ENCODE measurements at regions not wholly inside any gene's neighbourhood (a gene's known extent, or its start where the extent isn't known, plus 50 kb on each side); places are given as distances from the start of the nearest gene placed in this dataset.

DNA sequence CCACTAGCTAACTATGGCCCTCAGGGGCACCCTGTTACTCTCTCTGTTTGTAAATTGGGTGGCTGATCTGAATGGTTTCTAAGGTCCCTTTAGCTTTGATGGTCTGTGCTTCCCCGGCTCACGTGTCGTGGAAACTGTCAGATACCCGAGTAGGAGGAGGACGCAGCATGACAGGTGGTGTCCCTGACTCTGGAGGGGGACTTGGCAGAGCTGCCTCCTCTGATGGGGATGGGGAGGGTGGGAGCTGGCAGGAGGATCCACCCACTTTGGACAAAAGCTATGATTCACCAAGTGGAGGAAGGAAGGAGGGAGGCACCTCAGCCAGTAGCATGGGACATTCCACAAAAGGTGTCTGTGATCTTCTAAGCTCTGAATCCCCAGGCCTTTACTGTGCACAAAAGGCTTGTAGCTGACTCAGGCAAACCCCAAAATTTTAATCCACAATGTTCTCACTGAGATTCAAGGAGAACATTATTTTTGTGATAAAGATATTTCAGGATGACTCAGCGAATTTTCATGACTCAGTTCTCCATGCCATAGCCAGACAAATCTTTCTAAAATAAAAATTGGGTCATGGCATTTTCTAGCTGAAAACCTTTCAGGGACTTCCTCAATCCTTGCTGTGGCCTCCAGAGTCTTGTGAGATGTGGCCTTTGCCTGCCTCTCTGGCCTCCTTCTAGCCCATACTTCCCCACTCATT, 131.0 kb upstream of the BRINP1 start:
- H3K4me1 ChIP-seq (ENCODE audit: low read length), result no peaks in the 10 kb centered on the region
- no peaks in the 10 kb centered on the region for H3K36me3 ChIP-seq (replicated peaks; ENCODE audit: insufficient read depth, low read length)
- H3K4me2 ChIP-seq (ENCODE audit: low read depth, low read length), result no peak overlapping the region
- no peak overlapping the region for H3K9ac ChIP-seq (ENCODE audit: low read length)
- H3K4me3 ChIP-seq (ENCODE audit: low read length), result no peak overlapping the region
- TF ChIP-seq, protein P1, sequence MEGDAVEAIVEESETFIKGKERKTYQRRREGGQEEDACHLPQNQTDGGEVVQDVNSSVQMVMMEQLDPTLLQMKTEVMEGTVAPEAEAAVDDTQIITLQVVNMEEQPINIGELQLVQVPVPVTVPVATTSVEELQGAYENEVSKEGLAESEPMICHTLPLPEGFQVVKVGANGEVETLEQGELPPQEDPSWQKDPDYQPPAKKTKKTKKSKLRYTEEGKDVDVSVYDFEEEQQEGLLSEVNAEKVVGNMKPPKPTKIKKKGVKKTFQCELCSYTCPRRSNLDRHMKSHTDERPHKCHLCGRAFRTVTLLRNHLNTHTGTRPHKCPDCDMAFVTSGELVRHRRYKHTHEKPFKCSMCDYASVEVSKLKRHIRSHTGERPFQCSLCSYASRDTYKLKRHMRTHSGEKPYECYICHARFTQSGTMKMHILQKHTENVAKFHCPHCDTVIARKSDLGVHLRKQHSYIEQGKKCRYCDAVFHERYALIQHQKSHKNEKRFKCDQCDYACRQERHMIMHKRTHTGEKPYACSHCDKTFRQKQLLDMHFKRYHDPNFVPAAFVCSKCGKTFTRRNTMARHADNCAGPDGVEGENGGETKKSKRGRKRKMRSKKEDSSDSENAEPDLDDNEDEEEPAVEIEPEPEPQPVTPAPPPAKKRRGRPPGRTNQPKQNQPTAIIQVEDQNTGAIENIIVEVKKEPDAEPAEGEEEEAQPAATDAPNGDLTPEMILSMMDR (IDR thresholded peaks at IDR 0.05; ENCODE audit: low read length), result no peak
- TF ChIP-seq EZH2 (optimal IDR thresholded peaks at IDR 0.05; ENCODE audit: low read depth, low read length), result no peak
- TF ChIP-seq EZH2phosphoT487 (IDR thresholded peaks at IDR 0.05; ENCODE audit: low read length), result no peak
- DNase-seq, result no peak
- no peaks in the 10 kb centered on the region for H3K9me3 ChIP-seq (replicated peaks; ENCODE audit: insufficient read depth, low read length)
- H3K9me2 ChIP-seq (replicated peaks; ENCODE audit: insufficient read depth, low read length), result no peaks in the 10 kb centered on the region
- H4K20me1 ChIP-seq (ENCODE audit: insufficient read depth, low read length), result no peaks in the 10 kb centered on the region
- no peak overlapping the region for H2AFZ ChIP-seq (ENCODE audit: low read length)
- H3K27me3 ChIP-seq (replicated peaks; ENCODE audit: insufficient read depth, low read length), result no peaks in the 10 kb centered on the region
- H3K27ac ChIP-seq (ENCODE audit: low read length), result no peak overlapping the region
- no peaks in the 10 kb centered on the region for H3F3A ChIP-seq (ENCODE audit: insufficient read depth, low read length)
- H3K79me2 ChIP-seq (ENCODE audit: low read length), result no peaks in the 10 kb centered on the region

DNA sequence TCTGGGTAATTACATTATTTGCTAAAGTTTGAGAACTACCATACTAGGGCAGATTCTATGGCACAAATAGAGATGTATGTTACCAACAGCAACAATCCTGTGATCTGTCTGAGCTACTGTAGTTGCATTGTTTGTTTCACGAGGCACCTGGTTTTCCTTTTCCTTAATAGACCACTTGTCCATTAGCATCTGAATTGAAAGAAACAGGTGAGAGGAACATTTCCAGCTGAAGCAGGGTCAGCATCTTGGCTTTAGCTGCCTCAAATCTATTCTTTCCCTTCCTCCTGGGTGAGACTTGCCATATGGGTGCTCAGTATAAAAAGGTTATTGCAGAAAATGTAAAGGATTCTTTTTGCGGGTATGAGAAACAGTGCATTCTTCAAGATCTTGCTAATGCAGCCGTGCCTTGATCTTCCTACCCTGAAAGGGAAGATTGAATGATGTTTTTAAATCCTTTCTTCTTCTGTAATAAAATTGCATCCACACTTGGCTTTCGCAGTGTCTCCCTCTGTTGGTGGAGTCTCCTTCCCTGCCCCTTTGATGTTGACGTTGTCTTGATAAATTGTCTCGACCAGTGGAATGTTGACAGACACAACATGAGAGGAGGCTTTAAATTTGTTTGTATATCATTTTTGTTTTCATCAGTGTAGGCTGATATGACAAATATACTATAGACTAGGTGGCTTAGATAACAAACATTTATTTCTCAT, 118.0 kb upstream of the BRINP1 start:
- Histone ChIP-seq H2AFZ (ENCODE audit: low read length) (no peak overlapping the region), H3K36me3 (replicated peaks; ENCODE audit: insufficient read depth, low read length) (no peaks in the 10 kb centered on the region), H3K4me1 (ENCODE audit: low read length) (no peaks in the 10 kb centered on the region), H3K9me3 (replicated peaks; ENCODE audit: insufficient read depth, low read length) (no peaks in the 10 kb centered on the region), H3K9ac (ENCODE audit: low read length) (no peak overlapping the region), H3K79me2 (ENCODE audit: low read length) (no peaks in the 10 kb centered on the region), H3K27me3 (replicated peaks; ENCODE audit: insufficient read depth, low read length) (no peaks in the 10 kb centered on the region), H3K4me3 (ENCODE audit: low read length) (no peak overlapping the region), H3K9me2 (replicated peaks; ENCODE audit: insufficient read depth, low read length) (no peaks in the 10 kb centered on the region), H3K4me2 (ENCODE audit: low read depth, low read length) (no peak overlapping the region), H3K27ac (ENCODE audit: low read length) (no peak overlapping the region), H3F3A (ENCODE audit: insufficient read depth, low read length) (no peaks in the 10 kb centered on the region), H4K20me1 (ENCODE audit: insufficient read depth, low read length) (no peaks in the 10 kb centered on the region)
- DNase-seq, result no peak
- TF ChIP-seq EZH2phosphoT487 (IDR thresholded peaks at IDR 0.05; ENCODE audit: low read length), result no peak
- no peak for TF ChIP-seq EZH2 (optimal IDR thresholded peaks at IDR 0.05; ENCODE audit: low read depth, low read length)
- TF ChIP-seq, protein P1 (IDR thresholded peaks at IDR 0.05; ENCODE audit: low read length), result no peak

DNA sequence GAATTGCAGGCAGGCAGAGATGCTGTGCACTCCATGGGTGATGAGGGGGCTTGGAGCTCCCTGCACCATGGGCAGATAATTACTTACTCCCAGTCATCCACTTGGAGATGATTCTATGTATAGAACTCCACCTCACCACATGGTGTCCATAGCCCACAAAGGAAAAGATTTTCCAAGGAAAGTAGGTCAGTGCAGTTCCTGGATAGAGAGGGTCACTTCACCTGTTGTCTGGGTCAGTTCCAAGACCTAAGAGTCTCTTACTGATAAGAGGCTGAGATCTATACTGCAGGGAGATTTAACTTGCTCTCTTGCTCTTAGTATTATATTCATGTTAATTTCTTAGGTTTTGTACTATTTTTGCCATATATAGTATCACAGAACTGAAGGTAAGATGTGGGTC, 113.9 kb upstream of the BRINP1 start:
- H3K4me2 ChIP-seq (ENCODE audit: low read depth, low read length), result no peak overlapping the region
- no peak overlapping the region for H3K4me3 ChIP-seq (ENCODE audit: low read length)
- TF ChIP-seq EZH2phosphoT487 (IDR thresholded peaks at IDR 0.05; ENCODE audit: low read length) (no peak), EZH2 (optimal IDR thresholded peaks at IDR 0.05; ENCODE audit: low read depth, low read length) (no peak)
- TF ChIP-seq, protein P1 (IDR thresholded peaks at IDR 0.05; ENCODE audit: low read length), result no peak
- no peak overlapping the region for H2AFZ ChIP-seq (ENCODE audit: low read length)
- no peaks in the 10 kb centered on the region for H3K27me3 ChIP-seq (replicated peaks; ENCODE audit: insufficient read depth, low read length)
- no peak for DNase-seq
- no peak overlapping the region for H3K9ac ChIP-seq (ENCODE audit: low read length)
- H3K4me1 ChIP-seq (ENCODE audit: low read length), result no peaks in the 10 kb centered on the region
- no peak overlapping the region for H3K27ac ChIP-seq (ENCODE audit: low read length)
- H3K36me3 ChIP-seq (replicated peaks; ENCODE audit: insufficient read depth, low read length), result no peaks in the 10 kb centered on the region
- no peaks in the 10 kb centered on the region for H4K20me1 ChIP-seq (ENCODE audit: insufficient read depth, low read length)
- H3K9me3 ChIP-seq (replicated peaks; ENCODE audit: insufficient read depth, low read length), result no peaks in the 10 kb centered on the region
- no peaks in the 10 kb centered on the region for H3K9me2 ChIP-seq (replicated peaks; ENCODE audit: insufficient read depth, low read length)
- no peaks in the 10 kb centered on the region for H3F3A ChIP-seq (ENCODE audit: insufficient read depth, low read length)
- no peaks in the 10 kb centered on the region for H3K79me2 ChIP-seq (ENCODE audit: low read length)

Measured in MM.1S (cell line).